HCT116 (cell line): ENCODE measurements at regions not wholly inside any gene's neighbourhood (a gene's known extent, or its start where the extent isn't known, plus 50 kb on each side); places are given as distances from the start of the nearest gene placed in this dataset.

Experiments
- ATAC-seq: fragments of 200-7000 bp; cut with Tn5 transposase; 2 replicates; pipeline ENCODE4 v1.9.1; 2020; ENCODE audit warnings: mild to moderate bottlenecking, moderate library complexity
- BruUV-seq: library from RNA; stranded (reverse); fragments of 400-500 nt; replicated peaks from 2 replicates; lab custom pipeline; 2021; lab: Mats Ljungman, UMichigan
- CTCF ChIA-PET: fragments of 300-600 bp; sonication (Branson Sonifier 250); formaldehyde crosslinking; loops from one replicate; lab custom pipeline; 2021; ENCODE audit warnings: antibody characterized with exemption; lab: Charles Lee
- POLR2A ChIA-PET: fragments of 300-600, 350-600 bp; sonication (Branson Sonifier 250); formaldehyde crosslinking; loops from one replicate; lab custom pipeline; 2021; ENCODE audit warnings: antibody characterized with exemption; lab: Charles Lee
- RAD21 ChIA-PET, 2 experiments: fragments of 300-600 bp; sonication (Branson Sonifier 250); formaldehyde crosslinking; loops; one replicate each; lab custom pipeline; 2023; ENCODE audit warnings: low total read pairs in 2 of 2; ENCODE audit not compliant: uncharacterized antibody in 2 of 2, unreplicated experiment in 2 of 2, low non-redundant PET in 1 of 2; lab: Charles Lee
- DNase-seq: peaks from one replicate; pipeline ENCODE4 v3.0.0-alpha.2; 2010; ENCODE audit warnings: low read depth, low spot score
- H2AFZ ChIP-seq: fragments of 200-600 bp; shearing (Covaris generic), sonication (generic); 2 replicates; pipeline ENCODE4 v1.6.1; 2017; ENCODE audit warnings: low read depth, mixed run types, mixed read lengths, antibody characterized with exemption, low read length; ENCODE audit not compliant: poor library complexity, severe bottlenecking
- H3K27ac ChIP-seq: 2 replicates; pipeline ENCODE4 v1.5.1; 2012; ENCODE audit warnings: low read depth, low read length
- H3K27me3 ChIP-seq: fragments of 200-600 bp; sonication (generic); 2 replicates; pipeline ENCODE4 v1.6.1; 2016; ENCODE audit warnings: mixed run types, low read length, mixed read lengths; ENCODE audit not compliant: insufficient read depth
- H3K36me3 ChIP-seq, 2 experiments: fragments of 200-500 bp in 1 of 2; fragments of 200-600 bp in 1 of 2; sonication (Bioruptor generic) in 1 of 2; sonication (generic) in 1 of 2; 2 replicates each; pipeline versions ENCODE4 v1.5.1 to v1.6.1; 2014 to 2016; ENCODE audit warnings: low read length in 2 of 2, inconsistent platforms in 1 of 2, mixed read lengths in 1 of 2, mixed run types in 1 of 2; ENCODE audit not compliant: insufficient read depth in 2 of 2, control insufficient read depth in 1 of 2
- H3K4me1 ChIP-seq, 2 experiments: fragments of 200-600 bp in 1 of 2; sonication (generic) in 1 of 2; 2 replicates each; pipeline versions ENCODE4 v1.5.1 to v1.6.1; 2012 to 2017; ENCODE audit warnings: low read length in 2 of 2, inconsistent platforms in 1 of 2, mild to moderate bottlenecking in 1 of 2, mixed read lengths in 1 of 2, mixed run types in 1 of 2, moderate library complexity in 1 of 2; ENCODE audit not compliant: insufficient read depth in 2 of 2, control insufficient read depth in 1 of 2
- H3K4me2 ChIP-seq: fragments of 200-600 bp; sonication (generic); 2 replicates; pipeline ENCODE4 v1.6.1; 2017; ENCODE audit warnings: mixed run types, low read length, mixed read lengths
- H3K4me3 ChIP-seq, 2 experiments: fragments of 200-600 bp in 1 of 2; sonication (generic) in 1 of 2; replicated peaks in 1 of 2; 2 replicates each; pipeline ENCODE4 v1.5.1; 2011 to 2016; ENCODE audit warnings: low read length in 2 of 2, control low read depth in 1 of 2, low read depth in 1 of 2, mild to moderate bottlenecking in 1 of 2, mixed read lengths in 1 of 2, mixed run types in 1 of 2
- H3K79me2 ChIP-seq: fragments of 200-600 bp; sonication (generic); 2 replicates; pipeline ENCODE4 v1.6.1; 2017; ENCODE audit warnings: mild to moderate bottlenecking, mixed run types, low read length, moderate library complexity, mixed read lengths; ENCODE audit not compliant: insufficient read depth
- H3K9ac ChIP-seq: fragments of 200-600 bp; sonication (generic); 2 replicates; pipeline ENCODE4 v1.6.1; 2016; ENCODE audit warnings: low read length, mixed read lengths
- H3K9me2 ChIP-seq: fragments of 200-600 bp; sonication (generic), shearing (Covaris generic); 2 replicates; pipeline ENCODE4 v1.6.1; 2017; ENCODE audit warnings: mixed run types, mild to moderate bottlenecking, moderate library complexity; ENCODE audit not compliant: insufficient read depth
- H3K9me3 ChIP-seq, 2 experiments: fragments of 200-500 bp in 1 of 2; fragments of 200-600 bp in 1 of 2; sonication (Bioruptor generic) in 1 of 2; sonication (generic) in 1 of 2; 2 replicates each; pipeline ENCODE4 v1.6.1; 2014 to 2017; ENCODE audit warnings: low read length in 2 of 2, mixed read lengths in 2 of 2, inconsistent platforms in 1 of 2, low read depth in 1 of 2, mild to moderate bottlenecking in 1 of 2, mixed run types in 1 of 2, moderate library complexity in 1 of 2; ENCODE audit not compliant: control insufficient read depth in 1 of 2, insufficient read depth in 1 of 2
- H4K20me1 ChIP-seq: fragments of 200-600 bp; sonication (generic), shearing (Covaris generic); 2 replicates; pipeline ENCODE4 v1.6.1; 2017; ENCODE audit warnings: mixed run types, mild to moderate bottlenecking, moderate library complexity; ENCODE audit not compliant: insufficient read depth
- ATF3 ChIP-seq: IDR thresholded peaks from 2 replicates; pipeline ENCODE4 v1.6.1; 2012
- CBX3 ChIP-seq: IDR thresholded peaks from 2 replicates; pipeline ENCODE4 v1.6.1; 2012; ENCODE audit warnings: low read depth
- EGR1 ChIP-seq: IDR thresholded peaks from 2 replicates; pipeline ENCODE4 v1.6.1; 2012; ENCODE audit warnings: low read depth
- MAX ChIP-seq: IDR thresholded peaks from 2 replicates; pipeline ENCODE4 v1.6.1; 2012
- REST ChIP-seq: IDR thresholded peaks from 2 replicates; pipeline ENCODE4 v1.6.1; 2012; ENCODE audit warnings: low read depth
- SIN3A ChIP-seq: IDR thresholded peaks from 2 replicates; pipeline ENCODE4 v1.6.1; 2012; ENCODE audit warnings: low read depth
- SP1 ChIP-seq: IDR thresholded peaks from 2 replicates; pipeline ENCODE4 v1.6.1; 2012; ENCODE audit warnings: low read depth
- ZBTB33 ChIP-seq: IDR thresholded peaks from 2 replicates; pipeline ENCODE4 v1.6.1; 2011; ENCODE audit warnings: mild to moderate bottlenecking, low read length, moderate library complexity; ENCODE audit not compliant: insufficient replicate concordance; ENCODE audit errors: extremely low read depth
- ZNF274 ChIP-seq: fragments of 200-500 bp; sonication (Bioruptor generic); IDR thresholded peaks from 2 replicates; pipeline ENCODE4 v1.6.1; 2014; ENCODE audit warnings: mild to moderate bottlenecking, low read depth, low read length, inconsistent platforms
- intact Hi-C: fragments of 100-400 bp; cut with micrococcal nuclease; formaldehyde crosslinking; loops from 2 replicates; pipeline ENCODE4 v1.10.0; 2022

GRCh38 chr14:97416550-97416949 is 619.4 kb downstream of the VRK1 start (continued):
- TF ChIP-seq ATF3 (no peak), EGR1 (no peak)

- Histone ChIP-seq H2AFZ (no peak overlapping the region), H3K36me3 (no peaks in the 10 kb centered on the region), H3K9ac (no peak overlapping the region), H3K27ac (no peak overlapping the region), H3K9me3 (no peaks in the 10 kb centered on the region), H3K9me2 (no peaks in the 10 kb centered on the region), H4K20me1 (no peaks in the 10 kb centered on the region; the same call in 1 of the 2 replicates), H3K27me3 (peaks cover 9% of the 10 kb centered on the region; the same call in 1 of the 2 replicates), H3K4me2 (no peak overlapping the region), H3K4me1 (no peaks in the 10 kb centered on the region), H3K79me2 (no peaks in the 10 kb centered on the region), H3K4me3 (no peak overlapping the region)
- DNase-seq (no peak), ATAC-seq (no peak)
- TF ChIP-seq MAX (no peak), REST (no peak), SIN3A (no peak), ZNF274 (no peak), ZBTB33 (no peak), CBX3 (no peak), SP1 (no peak)
- ChIA-PET POLR2A (no interaction called here), CTCF (no interaction called here), RAD21 (no interaction called here)
- no TSS peak for BruUV-seq
- intact Hi-C loops = no loop called here
Measured at GRCh38 chr14:97417331-97417730, 620.1 kb downstream of the VRK1 start.
